ENCODE measurements at regions not wholly inside any gene's neighbourhood (a gene's known extent, or its start where the extent isn't known, plus 50 kb on each side); places are given as distances from the start of the nearest gene placed in this dataset.

DNA sequence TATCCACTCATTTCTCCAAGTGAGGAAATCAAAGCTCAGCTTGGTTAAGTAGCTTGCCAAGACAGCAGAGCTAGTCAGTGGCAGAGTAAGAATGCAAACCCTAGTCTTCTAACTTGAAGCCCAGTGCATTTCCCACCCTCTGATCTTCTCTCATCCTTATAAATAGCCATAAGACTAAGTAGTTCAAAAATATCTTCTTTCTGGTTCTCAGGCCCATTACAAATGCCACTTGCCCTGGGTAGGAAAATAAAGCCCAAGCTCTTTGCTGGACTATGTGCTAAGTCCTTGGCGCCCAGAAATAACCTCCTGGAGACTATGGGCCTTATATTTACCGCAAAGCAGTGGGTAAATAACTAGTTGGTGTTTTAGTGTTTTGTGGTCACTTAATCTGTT, 505.8 kb downstream of the PLPP3 start:
- Mint-ChIP-seq H3K4me1 (no peaks in the 10 kb centered on the region), H3K27ac (no peak overlapping the region), H3K9me3 (peaks cover 20% of the 10 kb centered on the region), H3K4me3 (no peak overlapping the region), H3K27me3 (ENCODE audit: low read depth, poor library complexity) (no peaks in the 10 kb centered on the region), H3K36me3 (ENCODE audit: low read depth) (no peaks in the 10 kb centered on the region)
- TF ChIP-seq, protein P1, sequence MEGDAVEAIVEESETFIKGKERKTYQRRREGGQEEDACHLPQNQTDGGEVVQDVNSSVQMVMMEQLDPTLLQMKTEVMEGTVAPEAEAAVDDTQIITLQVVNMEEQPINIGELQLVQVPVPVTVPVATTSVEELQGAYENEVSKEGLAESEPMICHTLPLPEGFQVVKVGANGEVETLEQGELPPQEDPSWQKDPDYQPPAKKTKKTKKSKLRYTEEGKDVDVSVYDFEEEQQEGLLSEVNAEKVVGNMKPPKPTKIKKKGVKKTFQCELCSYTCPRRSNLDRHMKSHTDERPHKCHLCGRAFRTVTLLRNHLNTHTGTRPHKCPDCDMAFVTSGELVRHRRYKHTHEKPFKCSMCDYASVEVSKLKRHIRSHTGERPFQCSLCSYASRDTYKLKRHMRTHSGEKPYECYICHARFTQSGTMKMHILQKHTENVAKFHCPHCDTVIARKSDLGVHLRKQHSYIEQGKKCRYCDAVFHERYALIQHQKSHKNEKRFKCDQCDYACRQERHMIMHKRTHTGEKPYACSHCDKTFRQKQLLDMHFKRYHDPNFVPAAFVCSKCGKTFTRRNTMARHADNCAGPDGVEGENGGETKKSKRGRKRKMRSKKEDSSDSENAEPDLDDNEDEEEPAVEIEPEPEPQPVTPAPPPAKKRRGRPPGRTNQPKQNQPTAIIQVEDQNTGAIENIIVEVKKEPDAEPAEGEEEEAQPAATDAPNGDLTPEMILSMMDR (IDR thresholded peaks at IDR 0.05) = no peak
- no peak for DNase-seq

DNA sequence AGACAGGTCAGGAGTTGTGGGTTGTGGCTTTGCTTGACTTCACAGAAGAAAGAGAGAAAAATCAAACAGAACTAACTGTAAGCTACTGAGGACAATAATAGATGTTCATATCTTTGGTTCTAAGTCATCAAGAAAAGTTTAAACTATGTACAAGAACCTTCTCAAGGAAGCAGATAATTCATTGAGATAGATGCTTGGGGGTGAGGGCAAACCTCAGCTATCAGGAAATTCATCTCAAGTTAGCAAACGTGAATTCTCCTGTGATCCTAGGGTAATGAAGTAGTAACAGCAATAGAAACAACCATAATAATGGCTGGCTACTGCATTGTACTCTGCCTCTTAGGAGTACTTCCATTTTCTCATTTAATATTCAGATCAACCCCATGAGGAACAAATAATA, 506.2 kb downstream of the PLPP3 start:
- H3K9me3 Mint-ChIP-seq = peaks cover 20% of the 10 kb centered on the region
- no peak overlapping the region for H3K4me3 Mint-ChIP-seq
- H3K36me3 Mint-ChIP-seq (ENCODE audit: low read depth) = no peaks in the 10 kb centered on the region
- no peak for DNase-seq
- TF ChIP-seq, protein P1 (IDR thresholded peaks at IDR 0.05) = no peak
- no peak overlapping the region for H3K27ac Mint-ChIP-seq
- no peaks in the 10 kb centered on the region for H3K27me3 Mint-ChIP-seq (ENCODE audit: low read depth, poor library complexity)
- H3K4me1 Mint-ChIP-seq = no peaks in the 10 kb centered on the region

DNA sequence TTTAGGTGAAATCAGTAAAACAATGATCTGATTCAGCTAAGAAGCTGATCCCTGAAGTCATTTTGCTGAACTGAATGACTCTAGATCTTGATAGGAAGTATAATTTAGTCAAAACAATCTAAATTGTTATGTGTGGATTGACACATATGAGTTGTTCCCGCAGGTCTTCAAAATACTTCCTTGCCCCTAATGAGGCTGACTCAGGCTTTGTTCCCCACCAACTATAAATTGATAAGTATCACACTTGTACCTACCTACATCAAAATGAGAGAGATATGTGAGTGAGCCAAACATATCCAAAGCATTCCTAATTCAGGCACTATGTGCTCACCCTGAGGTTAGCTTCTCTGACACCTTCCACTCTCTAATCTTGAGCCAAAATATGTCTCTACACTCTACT, 507.1 kb downstream of the PLPP3 start:
- Mint-ChIP-seq H3K27ac (no peak overlapping the region), H3K27me3 (ENCODE audit: low read depth, poor library complexity) (no peaks in the 10 kb centered on the region), H3K4me3 (no peak overlapping the region), H3K36me3 (ENCODE audit: low read depth) (no peaks in the 10 kb centered on the region), H3K9me3 (peaks cover 18% of the 10 kb centered on the region), H3K4me1 (no peaks in the 10 kb centered on the region)
- DNase-seq = no peak
- TF ChIP-seq, protein P1 (IDR thresholded peaks at IDR 0.05) = no peak

DNA sequence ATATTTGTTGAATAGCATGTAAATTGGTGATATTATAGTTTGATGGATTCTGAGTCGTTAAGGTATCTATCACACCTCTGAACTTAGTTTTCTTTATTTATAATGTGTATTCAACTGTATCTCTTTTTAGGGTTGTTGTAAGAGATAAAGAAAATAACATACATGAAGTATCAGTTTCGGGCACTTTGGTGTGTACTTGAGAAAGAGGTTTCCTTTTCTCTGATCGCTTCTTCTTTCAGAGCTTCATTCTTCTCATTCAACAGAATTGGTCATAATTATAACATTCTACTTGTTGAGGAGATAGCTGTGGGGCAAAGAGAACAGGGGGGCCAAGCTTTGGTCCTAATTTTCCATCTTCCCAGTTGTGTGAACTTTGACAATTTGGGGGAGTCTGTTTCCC, 508.0 kb downstream of the PLPP3 start:
- TF ChIP-seq, protein P1 (IDR thresholded peaks at IDR 0.05) = no peak
- no peaks in the 10 kb centered on the region for H3K27me3 Mint-ChIP-seq (ENCODE audit: low read depth, poor library complexity)
- H3K4me1 Mint-ChIP-seq = no peaks in the 10 kb centered on the region
- no peaks in the 10 kb centered on the region for H3K36me3 Mint-ChIP-seq (ENCODE audit: low read depth)
- H3K4me3 Mint-ChIP-seq = no peak overlapping the region
- no peak overlapping the region for H3K27ac Mint-ChIP-seq
- DNase-seq = no peak
- peaks cover 13% of the 10 kb centered on the region for H3K9me3 Mint-ChIP-seq

DNA sequence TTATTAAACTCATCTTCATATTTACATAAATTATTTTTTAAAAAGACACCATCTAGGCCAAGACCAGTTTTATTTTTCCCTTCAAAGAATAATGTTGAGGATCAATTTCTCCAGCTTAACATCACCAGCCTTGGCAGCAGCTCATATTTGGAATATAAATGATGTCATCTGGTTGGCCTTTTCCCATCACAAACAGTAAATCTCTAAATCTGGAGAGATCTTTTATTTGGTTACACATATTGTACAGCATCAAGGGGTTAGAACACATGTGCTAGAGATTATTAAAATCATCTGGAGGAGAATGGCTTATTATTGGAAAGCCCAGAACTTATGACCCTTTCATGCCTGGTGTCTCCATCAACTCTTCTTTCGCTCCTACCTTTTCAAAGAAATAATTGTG, 508.8 kb downstream of the PLPP3 start:
- H3K4me1 Mint-ChIP-seq = no peaks in the 10 kb centered on the region
- no peak for DNase-seq
- TF ChIP-seq, protein P1 (IDR thresholded peaks at IDR 0.05) = no peak
- no peak overlapping the region for H3K4me3 Mint-ChIP-seq
- peaks cover 7% of the 10 kb centered on the region for H3K9me3 Mint-ChIP-seq
- no peaks in the 10 kb centered on the region for H3K36me3 Mint-ChIP-seq (ENCODE audit: low read depth)
- H3K27ac Mint-ChIP-seq = no peak overlapping the region
- H3K27me3 Mint-ChIP-seq (ENCODE audit: low read depth, poor library complexity) = no peaks in the 10 kb centered on the region

DNA sequence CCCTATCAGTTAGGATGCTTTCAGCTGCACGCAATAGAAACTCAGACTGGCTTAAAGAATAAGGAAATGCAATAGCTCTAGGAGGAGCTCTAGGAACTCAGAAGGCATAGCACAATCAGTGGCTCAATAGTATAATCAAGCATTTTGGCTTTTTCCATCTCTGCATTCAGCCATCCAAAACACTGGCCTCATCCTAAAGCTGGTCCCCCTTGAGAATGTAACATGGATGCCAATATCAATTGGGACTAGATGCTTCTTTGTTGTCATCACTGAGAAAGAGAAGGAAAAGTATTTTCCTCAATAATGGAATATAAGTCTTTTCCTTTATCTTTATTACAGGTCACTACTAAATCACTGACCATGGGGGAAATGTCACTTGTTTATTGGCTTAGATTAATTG, 509.5 kb downstream of the PLPP3 start:
- no peaks in the 10 kb centered on the region for H3K36me3 Mint-ChIP-seq (ENCODE audit: low read depth)
- H3K4me3 Mint-ChIP-seq = no peak overlapping the region
- no peak for DNase-seq
- H3K4me1 Mint-ChIP-seq = no peaks in the 10 kb centered on the region
- no peaks in the 10 kb centered on the region for H3K9me3 Mint-ChIP-seq
- TF ChIP-seq, protein P1 (IDR thresholded peaks at IDR 0.05) = no peak
- H3K27me3 Mint-ChIP-seq (ENCODE audit: low read depth, poor library complexity) = no peaks in the 10 kb centered on the region
- H3K27ac Mint-ChIP-seq = no peak overlapping the region

Data from nephron progenitor cell (in vitro differentiated cells).